Nephron progenitor cell (in vitro differentiated cells): ENCODE measurements at regions not wholly inside any gene's neighbourhood (a gene's known extent, or its start where the extent isn't known, plus 50 kb on each side); places are given as distances from the start of the nearest gene placed in this dataset.

Experiments used
- DNase-seq: peaks from one replicate; pipeline ENCODE4 v3.0.0; 2021
- H3K27ac Mint-ChIP-seq: 2 replicates; pipeline ENCODE4 v1.8.0; 2021; ENCODE audit warnings: mild to moderate bottlenecking, moderate library complexity, mixed read lengths
- H3K27me3 Mint-ChIP-seq: 2 replicates; pipeline ENCODE4 v1.8.0; 2021; ENCODE audit warnings: mild to moderate bottlenecking, low read depth, mixed read lengths; ENCODE audit not compliant: poor library complexity
- H3K36me3 Mint-ChIP-seq: 2 replicates; pipeline ENCODE4 v1.8.0; 2021; ENCODE audit warnings: low read depth, mixed read lengths
- H3K4me1 Mint-ChIP-seq: 2 replicates; pipeline ENCODE4 v1.8.0; 2021; ENCODE audit warnings: mixed read lengths
- H3K4me3 Mint-ChIP-seq: 2 replicates; pipeline ENCODE4 v1.8.0; 2021; ENCODE audit warnings: mild to moderate bottlenecking, moderate library complexity, mixed read lengths
- H3K9me3 Mint-ChIP-seq: 2 replicates; pipeline ENCODE4 v1.8.0; 2021; ENCODE audit warnings: mild to moderate bottlenecking, moderate library complexity, mixed read lengths
- TF ChIP-seq, protein P1 (sequence below): fragments of 200-600 bp; sonication (generic); IDR thresholded peaks from 2 replicates; pipeline ENCODE4 v1.5.0; 2021; ENCODE audit warnings: antibody characterized with exemption

DNA sequence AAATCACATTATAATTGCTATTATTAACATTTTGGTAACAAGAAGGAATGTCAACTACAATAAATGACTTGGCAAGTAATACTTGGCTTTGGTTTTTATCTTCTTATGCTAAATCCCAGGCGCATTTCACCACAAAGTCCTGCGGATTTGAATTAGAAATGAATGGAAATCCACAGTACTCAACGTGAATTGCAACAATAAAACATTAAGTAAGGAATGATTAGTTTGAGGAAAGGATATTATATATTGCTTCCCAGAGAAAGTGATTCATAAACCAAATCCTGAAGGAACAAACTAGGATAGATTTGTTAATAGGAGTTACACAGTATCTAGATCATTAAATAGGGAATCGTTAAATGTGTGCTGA lies 1089.7 kb downstream of the TRHDE start:
- Mint-ChIP-seq H3K36me3 (no peaks in the 10 kb centered on the region), H3K27ac (no peak overlapping the region), H3K27me3 (no peaks in the 10 kb centered on the region), H3K9me3 (peaks cover 4% of the 10 kb centered on the region), H3K4me3 (no peak overlapping the region), H3K4me1 (peaks cover 29% of the 10 kb centered on the region)
- no peak for DNase-seq
- TF ChIP-seq, protein P1, sequence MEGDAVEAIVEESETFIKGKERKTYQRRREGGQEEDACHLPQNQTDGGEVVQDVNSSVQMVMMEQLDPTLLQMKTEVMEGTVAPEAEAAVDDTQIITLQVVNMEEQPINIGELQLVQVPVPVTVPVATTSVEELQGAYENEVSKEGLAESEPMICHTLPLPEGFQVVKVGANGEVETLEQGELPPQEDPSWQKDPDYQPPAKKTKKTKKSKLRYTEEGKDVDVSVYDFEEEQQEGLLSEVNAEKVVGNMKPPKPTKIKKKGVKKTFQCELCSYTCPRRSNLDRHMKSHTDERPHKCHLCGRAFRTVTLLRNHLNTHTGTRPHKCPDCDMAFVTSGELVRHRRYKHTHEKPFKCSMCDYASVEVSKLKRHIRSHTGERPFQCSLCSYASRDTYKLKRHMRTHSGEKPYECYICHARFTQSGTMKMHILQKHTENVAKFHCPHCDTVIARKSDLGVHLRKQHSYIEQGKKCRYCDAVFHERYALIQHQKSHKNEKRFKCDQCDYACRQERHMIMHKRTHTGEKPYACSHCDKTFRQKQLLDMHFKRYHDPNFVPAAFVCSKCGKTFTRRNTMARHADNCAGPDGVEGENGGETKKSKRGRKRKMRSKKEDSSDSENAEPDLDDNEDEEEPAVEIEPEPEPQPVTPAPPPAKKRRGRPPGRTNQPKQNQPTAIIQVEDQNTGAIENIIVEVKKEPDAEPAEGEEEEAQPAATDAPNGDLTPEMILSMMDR = no peak

DNA sequence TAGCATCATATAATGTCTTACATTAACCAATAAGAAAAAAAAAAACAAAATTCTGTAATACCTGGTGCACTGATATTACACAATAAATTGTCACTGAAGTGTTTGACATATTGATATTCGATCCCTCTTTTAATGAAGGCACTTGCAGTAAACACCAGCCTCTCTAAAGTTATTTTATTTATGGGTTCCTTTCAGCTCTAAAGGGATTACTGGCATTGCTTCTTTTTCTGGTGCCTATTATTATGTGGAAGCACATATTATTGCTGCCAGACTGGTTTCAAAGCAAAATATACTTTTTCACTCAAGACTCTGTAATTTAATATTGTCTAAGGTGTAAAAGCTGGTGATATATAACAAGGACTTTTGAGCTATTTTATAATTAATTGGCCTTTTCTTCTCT lies 1090.5 kb downstream of the TRHDE start:
- Mint-ChIP-seq H3K9me3 (no peaks in the 10 kb centered on the region), H3K27me3 (no peaks in the 10 kb centered on the region), H3K27ac (no peak overlapping the region), H3K36me3 (no peaks in the 10 kb centered on the region), H3K4me3 (no peak overlapping the region), H3K4me1 (peaks cover 29% of the 10 kb centered on the region)
- DNase-seq = no peak
- TF ChIP-seq, protein P1 = no peak

DNA sequence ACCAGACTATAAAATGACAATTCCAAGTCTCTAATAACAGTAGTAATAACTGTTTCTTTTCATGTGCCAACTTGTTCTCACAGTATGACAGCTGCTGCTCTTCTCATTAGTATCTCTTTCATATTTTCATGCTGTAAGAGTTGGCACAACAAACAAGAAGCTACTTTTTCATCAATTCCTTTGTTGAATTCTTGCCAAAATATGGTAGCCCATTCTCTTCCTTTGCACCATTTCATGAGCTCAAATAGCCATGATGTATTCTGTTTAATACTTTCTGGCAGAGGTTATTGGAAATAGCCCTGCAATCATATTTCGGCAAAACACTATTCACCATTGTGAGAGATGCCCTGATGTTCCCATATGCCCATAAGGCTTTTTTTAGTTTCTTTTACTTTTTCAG lies 1100.7 kb downstream of the TRHDE start:
- Mint-ChIP-seq H3K27ac (no peak overlapping the region), H3K4me1 (no peaks in the 10 kb centered on the region)

DNA sequence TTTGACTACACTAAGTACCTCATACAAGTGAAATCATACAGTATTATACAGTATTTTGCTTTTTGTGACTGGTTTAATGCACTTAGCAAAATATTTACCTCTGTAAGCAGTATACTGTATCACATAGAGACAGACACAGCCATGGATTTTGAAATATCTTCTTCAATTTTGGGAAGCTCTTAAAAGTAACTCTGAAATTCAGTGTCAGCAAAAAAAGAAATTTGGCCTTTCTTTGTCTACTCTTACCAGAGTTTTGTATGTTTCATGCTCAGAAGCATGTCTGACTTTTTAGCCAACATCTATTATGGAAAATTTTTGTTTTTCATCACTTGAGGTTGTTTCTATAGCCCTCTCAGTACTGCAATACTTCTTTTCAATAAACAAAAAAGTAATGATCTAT lies 1102.2 kb downstream of the TRHDE start:
- H3K4me1 Mint-ChIP-seq = no peaks in the 10 kb centered on the region
- H3K27ac Mint-ChIP-seq = no peak overlapping the region
- H3K9me3 Mint-ChIP-seq = peaks cover 9% of the 10 kb centered on the region
- H3K27me3 Mint-ChIP-seq = no peaks in the 10 kb centered on the region
- H3K36me3 Mint-ChIP-seq = no peaks in the 10 kb centered on the region
- H3K4me3 Mint-ChIP-seq = no peak overlapping the region
- TF ChIP-seq, protein P1 = no peak
- DNase-seq = no peak

More for the DNA sequence above, 1100.7 kb downstream of the TRHDE start:
- no peaks in the 10 kb centered on the region for H3K27me3 Mint-ChIP-seq
- H3K9me3 Mint-ChIP-seq = peaks cover 9% of the 10 kb centered on the region
- TF ChIP-seq, protein P1 = no peak
- H3K36me3 Mint-ChIP-seq = no peaks in the 10 kb centered on the region
- H3K4me3 Mint-ChIP-seq = no peak overlapping the region
- no peak for DNase-seq

DNA sequence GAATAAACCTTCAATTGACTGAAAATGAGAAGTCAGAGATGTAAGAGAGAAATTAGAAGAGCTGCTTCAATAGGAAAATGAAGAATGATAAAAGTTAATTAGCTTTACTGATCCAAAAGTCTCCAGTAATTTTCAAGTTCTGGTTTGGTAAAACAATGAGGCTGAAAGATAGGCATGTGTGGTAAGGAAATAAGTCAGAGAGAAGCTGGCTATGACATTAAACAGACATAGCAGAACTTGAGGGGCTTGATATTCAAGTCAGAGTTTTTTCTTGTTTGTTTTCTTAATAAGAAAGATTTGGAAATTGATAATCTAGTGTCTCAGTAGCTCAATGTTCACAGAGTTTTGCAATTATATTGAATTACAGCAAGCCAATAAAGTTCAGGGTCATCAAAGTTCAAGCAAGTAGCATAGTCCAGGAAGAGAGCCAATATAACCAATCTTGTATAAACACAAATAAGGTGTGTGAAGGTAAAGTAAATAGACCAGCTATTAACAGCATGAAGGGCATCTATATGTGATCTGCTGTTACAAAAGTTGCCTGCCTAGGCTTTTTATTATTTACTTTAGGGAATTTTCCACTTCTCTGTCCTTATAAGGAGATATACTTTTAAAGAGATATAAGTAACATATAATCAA lies 1111.5 kb downstream of the TRHDE start:
- Mint-ChIP-seq H3K36me3 (no peaks in the 10 kb centered on the region), H3K4me1 (peaks cover 35% of the 10 kb centered on the region), H3K4me3 (peak overlapping the region; percentile 13), H3K27me3 (peaks cover 4% of the 10 kb centered on the region), H3K9me3 (no peaks in the 10 kb centered on the region), H3K27ac (peak overlapping the region; percentile 37)
- TF ChIP-seq, protein P1 = no peak
- DNase-seq = no peak

DNA sequence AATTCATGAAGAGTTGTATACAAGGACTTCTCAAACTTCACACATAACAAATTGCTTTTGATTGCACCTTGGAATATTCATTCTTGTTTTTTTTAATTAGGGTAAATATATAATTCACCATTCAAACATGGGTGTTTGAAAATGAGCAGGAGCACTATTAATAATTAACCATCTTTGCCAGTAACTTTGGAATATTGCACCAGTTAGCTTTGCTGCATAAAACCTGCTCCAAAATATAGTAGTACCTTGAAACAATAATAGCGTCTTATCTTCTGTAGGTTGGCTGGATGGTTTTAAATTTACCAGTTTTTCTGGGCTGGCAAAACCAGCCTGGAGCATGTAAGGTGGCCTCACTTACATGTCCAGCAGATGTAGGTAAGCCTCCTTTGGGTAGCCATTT lies 1112.4 kb downstream of the TRHDE start:
- Mint-ChIP-seq H3K27me3 (peaks cover 4% of the 10 kb centered on the region), H3K4me3 (no peak overlapping the region), H3K36me3 (no peaks in the 10 kb centered on the region), H3K9me3 (no peaks in the 10 kb centered on the region), H3K4me1 (peaks cover 35% of the 10 kb centered on the region), H3K27ac (peak overlapping the region; percentile 97)
- TF ChIP-seq, protein P1 = no peak
- no peak for DNase-seq
